K562 (cell line): ENCODE measurements at regions not wholly inside any gene's neighbourhood (a gene's known extent, or its start where the extent isn't known, plus 50 kb on each side); places are given as distances from the start of the nearest gene placed in this dataset.

Source experiments
- ATAC-seq: fragments of 200-7000 bp; cut with Tn5 transposase; 3 replicates; pipeline ENCODE4 v1.9.1; 2020; ENCODE audit warnings: moderate library complexity
- BruUV-seq: library from RNA; stranded (reverse); fragments of 400-500 nt; replicated peaks from 2 replicates; lab custom pipeline; 2021; lab: Mats Ljungman, UMichigan
- CTCF ChIA-PET: fragments of 300-600 bp; formaldehyde crosslinking; extraction: SDS; loops from one replicate; lab custom pipeline; 2021; ENCODE audit warnings: low intra/inter-chr PET ratio; lab: Yijun Ruan, JAX
- POLR2A ChIA-PET: fragments of 300-600, 350-650 bp; sonication (Branson Sonifier 250); formaldehyde crosslinking; extraction: SDS; loops from one replicate; lab custom pipeline; 2021; ENCODE audit warnings: antibody characterized with exemption, inconsistent platforms; lab: Yijun Ruan, JAX
- DNase-seq, 4 experiments: peaks; one replicate each; pipeline versions ENCODE4 v3.0.0 to v3.0.0-alpha.2; 2011 to 2018; ENCODE audit warnings: low spot score in 3 of 4, mixed read lengths in 3 of 4; ENCODE audit errors: extremely low read depth in 1 of 4
- FAIRE-seq: peaks from 2 replicates; lab custom pipeline; 2011; peaks lifted over from hg19 to GRCh38; lab: Jason Lieb, UNC
- H2AFZ ChIP-seq: 2 replicates; pipeline ENCODE4 v1.6.0; 2011; ENCODE audit warnings: low read depth, low read length, control low read depth, inconsistent platforms
- H3K27ac ChIP-seq: fragments of 200-600 bp; 3 replicates; pipeline ENCODE4 v1.8.0; 2011; ENCODE audit warnings: low read depth, mild to moderate bottlenecking, control low read depth, inconsistent platforms, low read length, moderate library complexity, mixed read lengths; ENCODE audit errors: extremely low read depth
- H3K27me3 ChIP-seq, 2 experiments: fragments of 300-600 bp in 1 of 2; 2 replicates in 1 of 2; 3 replicates in 1 of 2; pipeline versions ENCODE4 v1.6.0 to v1.8.0; 2011; ENCODE audit warnings: inconsistent platforms in 2 of 2, low read length in 2 of 2, mild to moderate bottlenecking in 1 of 2, mixed read lengths in 1 of 2, moderate library complexity in 1 of 2; ENCODE audit not compliant: control insufficient read depth in 2 of 2, insufficient read depth in 2 of 2
- H3K36me3 ChIP-seq: fragments of 300-600 bp; 3 replicates; pipeline ENCODE4 v1.8.0; 2011; ENCODE audit warnings: mild to moderate bottlenecking, low read length, inconsistent platforms; ENCODE audit not compliant: control insufficient read depth, insufficient read depth
- H3K4me1 ChIP-seq, 2 experiments: fragments of 200-600 bp in 1 of 2; replicated peaks in 1 of 2; 2 replicates in 1 of 2; 3 replicates in 1 of 2; pipeline versions ENCODE4 v1.5.1 to v1.8.0; 2011; ENCODE audit warnings: inconsistent platforms in 2 of 2, low read length in 2 of 2, mild to moderate bottlenecking in 1 of 2, mixed read lengths in 1 of 2, moderate library complexity in 1 of 2; ENCODE audit not compliant: control insufficient read depth in 2 of 2, insufficient read depth in 2 of 2
- H3K4me2 ChIP-seq: 2 replicates; pipeline ENCODE4 v1.6.1; 2011; ENCODE audit warnings: low read length, control low read depth, inconsistent platforms, mixed read lengths; ENCODE audit not compliant: insufficient read depth
- H3K4me3 ChIP-seq: fragments of 200-600 bp; sonication (generic), shearing (Covaris generic); 2 replicates; pipeline ENCODE4 v1.5.1; 2016; ENCODE audit warnings: control low read depth, inconsistent platforms
- H3K79me2 ChIP-seq: fragments of 200-600 bp; 3 replicates; pipeline ENCODE4 v1.8.0; 2011; ENCODE audit warnings: low read length, inconsistent platforms; ENCODE audit not compliant: control insufficient read depth, insufficient read depth
- H3K9ac ChIP-seq, 2 experiments: 2 replicates each; pipeline versions ENCODE4 v1.6.0 to v1.6.1; 2011; ENCODE audit warnings: low read depth in 2 of 2, low read length in 2 of 2, control low read depth in 1 of 2, inconsistent platforms in 1 of 2, mild to moderate bottlenecking in 1 of 2, mixed read lengths in 1 of 2; ENCODE audit not compliant: insufficient read depth in 1 of 2
- H3K9me1 ChIP-seq: one replicate; pipeline ENCODE4 v1.6.0; 2011; ENCODE audit warnings: inconsistent platforms, mild to moderate bottlenecking, low read length, moderate library complexity; ENCODE audit not compliant: control insufficient read depth, insufficient read depth
- H3K9me3 ChIP-seq: replicated peaks from 2 replicates; pipeline ENCODE4 v1.5.1; 2011; ENCODE audit warnings: low read depth, low read length, inconsistent platforms; ENCODE audit not compliant: control insufficient read depth, insufficient read depth
- H4K20me1 ChIP-seq: replicated peaks from 2 replicates; pipeline ENCODE4 v1.6.1; 2011; ENCODE audit warnings: low read length, inconsistent platforms, mixed read lengths; ENCODE audit not compliant: control insufficient read depth, insufficient read depth
- C11orf30 ChIP-seq: fragments of 450-650 bp; IDR thresholded peaks from 2 replicates; pipeline ENCODE4 v1.6.1; 2016; ENCODE audit warnings: low read depth, mild to moderate bottlenecking
- CBFA2T2 ChIP-seq: fragments of 450-650 bp; conservative IDR thresholded peaks from 2 replicates; pipeline ENCODE4 v1.6.1; 2017; ENCODE audit warnings: mild to moderate bottlenecking
- FIP1L1 ChIP-seq: fragments of 200-400 bp; formaldehyde crosslinking; IDR thresholded peaks from 2 replicates; pipeline ENCODE4 v1.6.1; 2018; ENCODE audit warnings: mild to moderate bottlenecking, low read depth, low read length; ENCODE audit not compliant: poor library complexity, severe bottlenecking
- FOXK1 ChIP-seq: sonication (generic); formaldehyde crosslinking; IDR thresholded peaks from 2 replicates; pipeline ENCODE4 v1.8.0; 2022; ENCODE audit warnings: missing genetic modification reagents, mild to moderate bottlenecking, borderline replicate concordance
- MCM7 ChIP-seq, 2 experiments: fragments of 450-650 bp; IDR thresholded peaks; 2 replicates each; pipeline ENCODE4 v1.6.1; 2016 to 2018
- NCOA1 ChIP-seq: fragments of 450-650 bp; IDR thresholded peaks from 2 replicates; pipeline ENCODE4 v1.6.1; 2016; ENCODE audit warnings: low read depth
- NELFE ChIP-seq: IDR thresholded peaks from 2 replicates; pipeline ENCODE4 v1.6.1; 2011; ENCODE audit warnings: mild to moderate bottlenecking; ENCODE audit not compliant: insufficient read depth, insufficient read length
- NR2C1 ChIP-seq, 2 experiments: fragments of 450-650 bp; IDR thresholded peaks; 2 replicates each; pipeline ENCODE4 v1.6.1; 2017; ENCODE audit warnings: mild to moderate bottlenecking in 2 of 2, antibody characterized with exemption in 1 of 2, inconsistent platforms in 1 of 2, missing compliant biosample characterization in 1 of 2, missing genetic modification characterization in 1 of 2
- NUFIP1 ChIP-seq: fragments of 450-650 bp; IDR thresholded peaks from 2 replicates; pipeline ENCODE4 v1.6.1; 2018; ENCODE audit not compliant: partially characterized antibody
- POLR2AphosphoS5 ChIP-seq: IDR thresholded peaks from 2 replicates; pipeline ENCODE4 v1.6.1; 2011; ENCODE audit warnings: mild to moderate bottlenecking, low read depth, low read length, moderate library complexity; ENCODE audit not compliant: control insufficient read depth, insufficient read depth
- POLR2H ChIP-seq: IDR thresholded peaks from 2 replicates; pipeline ENCODE4 v1.6.1; 2016; ENCODE audit warnings: missing genetic modification characterization, low read depth, mild to moderate bottlenecking, control low read depth, missing compliant biosample characterization, moderate library complexity
- SREBF2 ChIP-seq: sonication (generic); formaldehyde crosslinking; IDR thresholded peaks from 2 replicates; pipeline ENCODE4 v1.4.0; 2020; ENCODE audit warnings: mild to moderate bottlenecking, missing genetic modification reagents
- STAG1 ChIP-seq: sonication (generic); formaldehyde crosslinking; IDR thresholded peaks from 2 replicates; pipeline ENCODE4 v1.5.0; 2020; ENCODE audit warnings: missing genetic modification reagents, borderline replicate concordance
- TEAD2 ChIP-seq: fragments of 450-650 bp; IDR thresholded peaks from 2 replicates; pipeline ENCODE4 v1.6.1; 2016; ENCODE audit warnings: missing genetic modification characterization, control low read depth, missing compliant biosample characterization
- TRIM24 ChIP-seq, 2 experiments: fragments of 450-650 bp; IDR thresholded peaks; 2 replicates each; pipeline ENCODE4 v1.6.1; 2016
- ZBTB1 ChIP-seq: sonication (generic); formaldehyde crosslinking; IDR thresholded peaks from 2 replicates; pipeline ENCODE4 v1.8.1; 2023; ENCODE audit warnings: missing genetic modification reagents, low read depth, mild to moderate bottlenecking, borderline replicate concordance
- WGBS: fragments of 100-300 bp; shearing (Covaris generic); methylation state at CpG from one replicate; pipeline ENCODE4 v1.1.6; 2016; ENCODE audit warnings: low coverage, mixed read lengths; ENCODE audit not compliant: insufficient coverage; ENCODE audit errors: missing lambda C conversion rate; 5-methylcytosine and 5-hydroxymethylcytosine counted together
- in situ Hi-C: fragments of 300-500 bp; cut with MboI; formaldehyde crosslinking; loops from 4 replicates; pipeline ENCODE4 v1.15.0; 2018; ENCODE audit warnings: inconsistent platforms, mixed read lengths
- intact Hi-C: fragments of 100-400 bp; cut with micrococcal nuclease; formaldehyde crosslinking; loops from 2 replicates; pipeline ENCODE4 v1.14.2; 2022
- TF ChIP-seq, protein P1 (sequence below): sonication (generic); formaldehyde crosslinking; IDR thresholded peaks from 2 replicates; pipeline ENCODE4 v1.5.0; 2020; ENCODE audit warnings: missing genetic modification reagents
- TF ChIP-seq, protein P2 (sequence below): fragments of 450-650 bp; IDR thresholded peaks from 2 replicates; pipeline ENCODE4 v1.6.1; 2016; ENCODE audit warnings: low read depth, mild to moderate bottlenecking, moderate library complexity

DNA sequence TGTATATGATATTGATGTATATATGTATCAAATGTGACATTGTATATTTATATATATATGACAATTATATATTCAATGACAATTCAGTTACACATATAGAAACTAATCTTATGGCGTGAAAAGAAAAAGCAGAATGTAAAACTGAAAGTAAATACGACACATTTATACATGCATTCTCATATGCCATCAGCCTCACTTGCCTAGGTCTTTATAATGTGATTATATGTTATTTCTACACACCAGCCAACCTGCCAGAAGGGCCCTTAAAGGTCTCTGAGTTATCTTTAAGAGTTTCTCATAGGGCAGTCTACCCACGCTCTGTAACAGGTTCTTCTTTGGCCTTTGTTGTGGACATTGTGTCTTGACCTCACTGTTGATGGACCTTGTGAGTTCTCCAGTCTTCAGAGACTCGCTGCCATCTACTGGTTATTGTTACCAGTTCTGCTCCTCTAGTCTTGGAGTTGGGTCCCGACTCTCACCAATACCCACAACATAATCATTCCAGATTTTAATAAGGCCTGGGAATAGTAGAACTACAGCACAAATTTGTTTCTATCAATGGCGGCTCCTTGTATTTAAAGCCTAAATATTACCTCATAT is 371.5 kb upstream of the GOLIM4 start:
- no peaks in the 10 kb centered on the region for H3K36me3 ChIP-seq
- POLR2A ChIA-PET: no interaction called here
- H3K4me1 ChIP-seq: no peaks in the 10 kb centered on the region
- ATAC-seq (no peak), FAIRE-seq (no peak), DNase-seq (no peak)
- CTCF ChIA-PET: no interaction called here
- no peak overlapping the region for H3K9ac ChIP-seq
- H2AFZ ChIP-seq: no peak overlapping the region
- no TSS peak for BruUV-seq
- H3K9me3 ChIP-seq: no peaks in the 10 kb centered on the region
- WGBS: 4% methylated on average over 6 of the region's 6 CpGs
- no peak for TF ChIP-seq NCOA1
- TF ChIP-seq, protein P1, sequence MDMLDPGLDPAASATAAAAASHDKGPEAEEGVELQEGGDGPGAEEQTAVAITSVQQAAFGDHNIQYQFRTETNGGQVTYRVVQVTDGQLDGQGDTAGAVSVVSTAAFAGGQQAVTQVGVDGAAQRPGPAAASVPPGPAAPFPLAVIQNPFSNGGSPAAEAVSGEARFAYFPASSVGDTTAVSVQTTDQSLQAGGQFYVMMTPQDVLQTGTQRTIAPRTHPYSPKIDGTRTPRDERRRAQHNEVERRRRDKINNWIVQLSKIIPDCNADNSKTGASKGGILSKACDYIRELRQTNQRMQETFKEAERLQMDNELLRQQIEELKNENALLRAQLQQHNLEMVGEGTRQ: no peak
- in situ Hi-C loops: no loop called here
- H3K4me3 ChIP-seq: no peak overlapping the region
- H3K79me2 ChIP-seq: no peaks in the 10 kb centered on the region
- no peaks in the 10 kb centered on the region for H3K9me1 ChIP-seq
- H3K27ac ChIP-seq: no peak overlapping the region
- no peaks in the 10 kb centered on the region for H3K27me3 ChIP-seq
- intact Hi-C loops: no loop called here
- H4K20me1 ChIP-seq: no peaks in the 10 kb centered on the region
- no peak overlapping the region for H3K4me2 ChIP-seq

DNA sequence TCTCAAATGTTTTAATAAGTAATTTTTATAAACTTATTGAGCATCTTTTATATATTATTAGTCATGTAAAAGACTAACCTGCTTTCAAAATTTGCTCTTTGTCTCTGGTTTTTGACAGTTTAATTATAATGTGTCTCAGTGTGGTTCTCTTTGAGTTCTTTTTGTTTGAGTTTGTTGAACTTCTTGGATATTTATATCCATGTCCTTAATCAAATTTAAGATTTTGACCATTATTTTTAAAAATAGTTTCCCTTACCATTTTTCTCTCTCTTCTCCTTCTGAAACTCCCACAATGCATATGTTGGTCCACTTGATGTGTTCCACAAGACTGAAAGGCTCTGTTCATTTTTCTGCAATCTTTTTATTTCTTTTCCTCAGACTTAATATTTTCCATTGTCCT is 366.1 kb upstream of the GOLIM4 start:
- Histone ChIP-seq H3K27ac (no peak overlapping the region), H3K27me3 (no peaks in the 10 kb centered on the region), H3K9me1 (no peaks in the 10 kb centered on the region), H2AFZ (no peak overlapping the region), H3K9me3 (no peaks in the 10 kb centered on the region), H3K4me3 (no peak overlapping the region), H3K36me3 (no peaks in the 10 kb centered on the region), H3K4me1 (no peaks in the 10 kb centered on the region), H4K20me1 (no peaks in the 10 kb centered on the region), H3K9ac (no peak overlapping the region), H3K79me2 (no peaks in the 10 kb centered on the region), H3K4me2 (no peak overlapping the region)
- DNase-seq: no peak
- FAIRE-seq: no peak
- no TSS peak for BruUV-seq
- in situ Hi-C loops (no loop called here), intact Hi-C loops (no loop called here)
- ChIA-PET POLR2A (no interaction called here), CTCF (no interaction called here)
- no peak for ATAC-seq
- TF ChIP-seq NELFE (no peak), CBFA2T2 (no peak), POLR2AphosphoS5 (no peak), POLR2H (no peak), FIP1L1 (no peak), ZBTB1 (CRISPR knock-in tag) (no peak), NUFIP1 (no peak), TRIM24 (IDR thresholded peaks at IDR 0.05) (no peak), C11orf30 (no peak), TEAD2 (tag) (no peak), FOXK1 (CRISPR knock-in tag) (no peak), NR2C1 (IDR thresholded peaks at IDR 0.05) (no peak), NR2C1 (tag; IDR thresholded peaks at IDR 0.05) (no peak), SREBF2 (CRISPR knock-in tag) (no peak), STAG1 (no peak), MCM7 (IDR thresholded peaks at IDR 0.05) (no peak)
- TF ChIP-seq, protein P2, sequence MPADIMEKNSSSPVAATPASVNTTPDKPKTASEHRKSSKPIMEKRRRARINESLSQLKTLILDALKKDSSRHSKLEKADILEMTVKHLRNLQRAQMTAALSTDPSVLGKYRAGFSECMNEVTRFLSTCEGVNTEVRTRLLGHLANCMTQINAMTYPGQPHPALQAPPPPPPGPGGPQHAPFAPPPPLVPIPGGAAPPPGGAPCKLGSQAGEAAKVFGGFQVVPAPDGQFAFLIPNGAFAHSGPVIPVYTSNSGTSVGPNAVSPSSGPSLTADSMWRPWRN: no peak
